ENCODE measurements at regions not wholly inside any gene's neighbourhood (a gene's known extent, or its start where the extent isn't known, plus 50 kb on each side); places are given as distances from the start of the nearest gene placed in this dataset.

- intact Hi-C loops (cut with micrococcal nuclease): loop anchor here (5.0 to 10.0 kb wide), 3 partner anchors 198 to 330 kb away; no protein-coding TSS in a partner anchor
Observed at GRCh38 chr11:15654451-15654850, 539.7 kb downstream of the INSC start.

GRCh38 chr11:15655552-15655951 is 540.8 kb downstream of the INSC start:
- Mint-ChIP-seq H3K9me3 (ENCODE audit: unreplicated experiment) (no peaks in the 10 kb centered on the region), H3K4me3 (ENCODE audit: unreplicated experiment) (no peak overlapping the region), H3K27me3 (ENCODE audit: insufficient read depth, unreplicated experiment) (no peaks in the 10 kb centered on the region), H3K4me1 (ENCODE audit: insufficient read depth, unreplicated experiment) (peaks cover 9% of the 10 kb centered on the region), H3K27ac (ENCODE audit: low read depth, unreplicated experiment) (no peak overlapping the region), H3K36me3 (ENCODE audit: insufficient read depth, unreplicated experiment) (no peaks in the 10 kb centered on the region)
- intact Hi-C loops (cut with micrococcal nuclease): loop anchor here (10.0 kb wide), 1 partner anchor 329 kb away; no protein-coding TSS in a partner anchor
- BruUV-seq (replicated peaks): no TSS peak
- DNase-seq (ENCODE audit: unreplicated experiment): peak; percentile 28
- TF ChIP-seq CTCF (IDR thresholded peaks at IDR 0.05; ENCODE audit: unreplicated experiment): no peak
- ChIA-PET POLR2A (interaction anchor here (1.0 to 1.1 kb wide), 2 partner anchors 951 to 1082 kb away, joined by 3 read pairs; partner anchors contain the start of gene C11orf58), CTCF (interaction anchor here (0.6 to 1.3 kb wide), 5 partner anchors 10 to 959 kb away, joined by 3 to 5 read pairs (median 4); no protein-coding TSS in a partner anchor)

More at GRCh38 chr11:15654451-15654850, 539.7 kb downstream of the INSC start:
- no peaks in the 10 kb centered on the region for H3K9me3 Mint-ChIP-seq (ENCODE audit: unreplicated experiment)
- no peak for TF ChIP-seq CTCF (IDR thresholded peaks at IDR 0.05; ENCODE audit: unreplicated experiment)
- ChIA-PET CTCF (interaction anchor here (0.5 to 1.6 kb wide), 6 partner anchors 8 to 959 kb away, joined by 3 to 5 read pairs (median 5); no protein-coding TSS in a partner anchor), POLR2A (interaction anchor here (1.0 kb wide), 1 partner anchor 952 kb away, joined by 3 read pairs; no protein-coding TSS in a partner anchor)
- no peak overlapping the region for H3K4me3 Mint-ChIP-seq (ENCODE audit: unreplicated experiment)
- H3K4me1 Mint-ChIP-seq (ENCODE audit: insufficient read depth, unreplicated experiment): peaks cover 8% of the 10 kb centered on the region
- no peaks in the 10 kb centered on the region for H3K36me3 Mint-ChIP-seq (ENCODE audit: insufficient read depth, unreplicated experiment)
- H3K27ac Mint-ChIP-seq (ENCODE audit: low read depth, unreplicated experiment): no peak overlapping the region
- no peak for DNase-seq (ENCODE audit: unreplicated experiment)
- no peaks in the 10 kb centered on the region for H3K27me3 Mint-ChIP-seq (ENCODE audit: insufficient read depth, unreplicated experiment)
- BruUV-seq (replicated peaks): no TSS peak

GRCh38 chr11:15657264-15657663 is 542.5 kb downstream of the INSC start:
- CTCF ChIA-PET: interaction anchor here (0.8 to 1.4 kb wide), 3 partner anchors 169 to 957 kb away, joined by 3 to 4 read pairs (median 4); no protein-coding TSS in a partner anchor
- TF ChIP-seq CTCF (IDR thresholded peaks at IDR 0.05; ENCODE audit: unreplicated experiment): no peak
- Mint-ChIP-seq H3K36me3 (ENCODE audit: insufficient read depth, unreplicated experiment) (no peaks in the 10 kb centered on the region), H3K4me1 (ENCODE audit: insufficient read depth, unreplicated experiment) (peaks cover 13% of the 10 kb centered on the region), H3K9me3 (ENCODE audit: unreplicated experiment) (no peaks in the 10 kb centered on the region), H3K4me3 (ENCODE audit: unreplicated experiment) (no peak overlapping the region), H3K27me3 (ENCODE audit: insufficient read depth, unreplicated experiment) (no peaks in the 10 kb centered on the region), H3K27ac (ENCODE audit: low read depth, unreplicated experiment) (no peak overlapping the region)
- POLR2A ChIA-PET: interaction anchor here (0.9 kb wide), 1 partner anchor 957 kb away, joined by 3 read pairs; no protein-coding TSS in a partner anchor
- intact Hi-C loops (cut with micrococcal nuclease): loop anchor here (10.0 kb wide), 1 partner anchor 328 kb away; no protein-coding TSS in a partner anchor
- DNase-seq (ENCODE audit: unreplicated experiment): no peak
- no TSS peak for BruUV-seq (replicated peaks)

- ChIA-PET CTCF (no interaction called here), POLR2A (no interaction called here)
- no peak for TF ChIP-seq CTCF (IDR thresholded peaks at IDR 0.05; ENCODE audit: unreplicated experiment)
- intact Hi-C loops (cut with micrococcal nuclease): no loop called here
- H3K4me3 Mint-ChIP-seq (ENCODE audit: unreplicated experiment): no peak overlapping the region
- no peak overlapping the region for H3K27ac Mint-ChIP-seq (ENCODE audit: low read depth, unreplicated experiment)
- H3K4me1 Mint-ChIP-seq (ENCODE audit: insufficient read depth, unreplicated experiment): peaks cover 28% of the 10 kb centered on the region
- DNase-seq (ENCODE audit: unreplicated experiment): peak; percentile 28
- H3K27me3 Mint-ChIP-seq (ENCODE audit: insufficient read depth, unreplicated experiment): no peaks in the 10 kb centered on the region
- H3K9me3 Mint-ChIP-seq (ENCODE audit: unreplicated experiment): no peaks in the 10 kb centered on the region
- H3K36me3 Mint-ChIP-seq (ENCODE audit: insufficient read depth, unreplicated experiment): no peaks in the 10 kb centered on the region
- BruUV-seq (replicated peaks): no TSS peak
Observed at GRCh38 chr11:15660496-15660895, 545.8 kb downstream of the INSC start.
